ENCODE measurements at regions not wholly inside any gene's neighbourhood (a gene's known extent, or its start where the extent isn't known, plus 50 kb on each side); places are given as distances from the start of the nearest gene placed in this dataset.
"Not testable (repeated sequence)": the region's sequence is repeated elsewhere in the genome, so short reads cannot be mapped to it uniquely, and the experiment has no call there.

DNA sequence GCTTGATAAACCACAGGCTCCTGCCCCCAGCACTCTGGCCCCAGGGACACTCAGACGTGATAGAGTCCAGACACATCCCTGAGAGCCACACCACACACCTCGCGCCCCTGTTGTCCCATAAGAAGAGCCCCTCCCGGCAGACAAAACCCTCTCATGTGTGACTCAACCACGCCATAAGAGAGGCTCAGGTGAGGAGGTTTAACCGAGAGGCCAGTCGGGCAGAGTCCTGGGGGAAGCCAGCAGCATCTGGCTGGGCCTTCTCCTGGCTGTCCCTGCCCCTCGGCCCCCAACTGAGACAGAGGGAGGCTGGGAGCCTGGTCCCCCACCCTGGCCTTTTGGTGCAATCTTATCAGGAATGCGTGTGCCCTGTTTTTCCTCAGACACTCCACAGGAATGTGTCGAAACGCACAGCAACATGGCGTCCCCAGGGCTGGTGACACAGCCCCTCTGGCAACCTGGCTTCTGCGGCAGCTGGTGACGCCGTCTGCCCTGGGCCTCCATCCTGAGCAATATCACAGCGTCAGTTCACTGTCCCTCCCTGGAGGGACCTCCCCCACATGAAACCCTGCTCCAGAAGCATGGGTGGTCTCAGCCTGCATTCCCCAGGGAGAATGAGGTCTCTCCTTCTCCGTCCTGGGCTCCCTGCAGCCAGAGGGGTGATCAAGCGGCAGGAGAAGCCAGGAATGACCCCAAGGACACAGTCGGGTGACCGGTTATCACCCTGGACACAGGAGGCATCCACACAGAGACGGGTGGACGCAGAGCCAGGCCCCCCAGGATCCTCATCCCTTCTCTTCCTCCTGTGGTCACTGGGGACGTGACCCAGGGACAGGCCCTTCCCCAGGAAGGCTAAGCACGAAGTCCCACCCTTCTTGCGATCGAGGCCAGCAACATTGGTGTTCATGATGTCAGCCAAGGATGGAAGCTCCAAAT, 156.6 kb upstream of the AFDN start:
- FAIRE-seq = no peak
- intact Hi-C loops (cut with DNase I) = no loop called here
- peaks cover 0 to 3% (median under 1%) of the 10 kb centered on the region in 3 donors for H3K4me1 ChIP-seq
- DNase-seq = no peak
- TF ChIP-seq, protein P1, sequence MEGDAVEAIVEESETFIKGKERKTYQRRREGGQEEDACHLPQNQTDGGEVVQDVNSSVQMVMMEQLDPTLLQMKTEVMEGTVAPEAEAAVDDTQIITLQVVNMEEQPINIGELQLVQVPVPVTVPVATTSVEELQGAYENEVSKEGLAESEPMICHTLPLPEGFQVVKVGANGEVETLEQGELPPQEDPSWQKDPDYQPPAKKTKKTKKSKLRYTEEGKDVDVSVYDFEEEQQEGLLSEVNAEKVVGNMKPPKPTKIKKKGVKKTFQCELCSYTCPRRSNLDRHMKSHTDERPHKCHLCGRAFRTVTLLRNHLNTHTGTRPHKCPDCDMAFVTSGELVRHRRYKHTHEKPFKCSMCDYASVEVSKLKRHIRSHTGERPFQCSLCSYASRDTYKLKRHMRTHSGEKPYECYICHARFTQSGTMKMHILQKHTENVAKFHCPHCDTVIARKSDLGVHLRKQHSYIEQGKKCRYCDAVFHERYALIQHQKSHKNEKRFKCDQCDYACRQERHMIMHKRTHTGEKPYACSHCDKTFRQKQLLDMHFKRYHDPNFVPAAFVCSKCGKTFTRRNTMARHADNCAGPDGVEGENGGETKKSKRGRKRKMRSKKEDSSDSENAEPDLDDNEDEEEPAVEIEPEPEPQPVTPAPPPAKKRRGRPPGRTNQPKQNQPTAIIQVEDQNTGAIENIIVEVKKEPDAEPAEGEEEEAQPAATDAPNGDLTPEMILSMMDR (IDR thresholded peaks at IDR 0.05) = no peak
- no peak overlapping the region for H3K4me3 ChIP-seq
- 92 to 93% methylated on average over 26 of the region's 26 CpGs for WGBS, 2 donors
- no peaks in the 10 kb centered on the region for H3K27me3 ChIP-seq
- no peaks in the 10 kb centered on the region for H3K36me3 ChIP-seq
- no peaks in the 10 kb centered on the region for H3K9me3 ChIP-seq
- H3K27ac ChIP-seq = no peak overlapping the region
- ATAC-seq = no peak

DNA sequence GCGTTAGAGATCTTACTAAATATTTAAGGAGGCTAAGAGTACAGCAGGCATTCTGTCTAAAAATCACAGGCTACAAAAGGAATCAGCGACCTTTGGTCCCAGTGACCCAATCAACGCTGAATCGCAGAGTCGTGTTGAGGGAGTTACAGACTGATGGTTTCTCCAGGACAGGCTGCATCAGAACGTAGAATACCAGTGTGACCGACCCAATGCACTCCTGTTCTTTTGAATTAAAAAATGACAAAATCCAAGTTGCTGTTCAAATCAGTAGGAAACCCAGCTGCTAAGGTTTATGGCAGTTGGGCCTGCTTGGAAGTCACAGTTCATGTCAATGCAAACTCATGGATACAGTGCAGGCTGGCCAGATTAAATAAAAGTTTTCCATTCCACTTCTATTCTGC, 155.8 kb upstream of the AFDN start:
- WGBS, 2 donors = 95 to 96% methylated on average over 7 of the region's 7 CpGs
- FAIRE-seq = no peak

DNA sequence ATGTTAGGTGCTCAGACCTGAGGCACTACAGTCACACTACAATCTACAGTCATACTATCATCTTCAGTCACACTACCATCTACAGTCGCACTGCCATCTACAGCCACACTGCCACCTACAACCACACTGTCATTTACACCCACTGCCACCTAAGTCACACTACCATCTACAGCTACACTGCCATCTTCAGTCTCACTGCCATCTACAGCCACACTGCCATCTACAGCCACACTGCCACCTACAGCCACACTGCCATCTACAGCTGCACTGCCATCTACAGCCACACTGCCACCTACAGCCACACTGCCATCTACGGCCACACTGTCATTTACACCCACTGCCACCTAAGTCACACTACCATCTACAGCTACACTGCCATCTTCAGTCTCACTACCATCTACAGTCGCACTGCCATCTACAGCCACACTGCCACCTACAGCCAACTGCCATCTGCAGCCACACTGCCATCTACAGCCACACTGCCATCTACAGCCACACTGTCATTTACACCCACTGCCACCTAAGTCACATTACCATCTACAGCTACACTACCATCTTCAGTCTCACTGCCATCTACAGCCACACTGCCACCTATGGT, 155.2 kb upstream of the AFDN start:
- FAIRE-seq; H3K36me3 ChIP-seq; DNase-seq; intact Hi-C loops (cut with DNase I); H3K27me3 ChIP-seq; H3K9me3 ChIP-seq; ATAC-seq; H3K27ac ChIP-seq; H3K4me3 ChIP-seq: not testable (repeated sequence)
- H3K4me1 ChIP-seq = peaks cover 4 to 16% (median 11%) of the 10 kb centered on the region in 3 donors
- 93 to 95% methylated on average over 3 of the region's 3 CpGs for WGBS, 2 donors

More for the DNA sequence above, 155.8 kb upstream of the AFDN start:
- ATAC-seq = no peak
- no peaks in the 10 kb centered on the region for H3K36me3 ChIP-seq
- TF ChIP-seq, protein P1 (IDR thresholded peaks at IDR 0.05) = no peak
- no peak for DNase-seq
- H3K4me1 ChIP-seq = peaks cover 0 to 12% (median 8%) of the 10 kb centered on the region in 3 donors
- intact Hi-C loops (cut with DNase I) = no loop called here
- H3K27me3 ChIP-seq = no peaks in the 10 kb centered on the region
- no peaks in the 10 kb centered on the region for H3K9me3 ChIP-seq
- H3K27ac ChIP-seq = no peak overlapping the region
- no peak overlapping the region for H3K4me3 ChIP-seq

DNA sequence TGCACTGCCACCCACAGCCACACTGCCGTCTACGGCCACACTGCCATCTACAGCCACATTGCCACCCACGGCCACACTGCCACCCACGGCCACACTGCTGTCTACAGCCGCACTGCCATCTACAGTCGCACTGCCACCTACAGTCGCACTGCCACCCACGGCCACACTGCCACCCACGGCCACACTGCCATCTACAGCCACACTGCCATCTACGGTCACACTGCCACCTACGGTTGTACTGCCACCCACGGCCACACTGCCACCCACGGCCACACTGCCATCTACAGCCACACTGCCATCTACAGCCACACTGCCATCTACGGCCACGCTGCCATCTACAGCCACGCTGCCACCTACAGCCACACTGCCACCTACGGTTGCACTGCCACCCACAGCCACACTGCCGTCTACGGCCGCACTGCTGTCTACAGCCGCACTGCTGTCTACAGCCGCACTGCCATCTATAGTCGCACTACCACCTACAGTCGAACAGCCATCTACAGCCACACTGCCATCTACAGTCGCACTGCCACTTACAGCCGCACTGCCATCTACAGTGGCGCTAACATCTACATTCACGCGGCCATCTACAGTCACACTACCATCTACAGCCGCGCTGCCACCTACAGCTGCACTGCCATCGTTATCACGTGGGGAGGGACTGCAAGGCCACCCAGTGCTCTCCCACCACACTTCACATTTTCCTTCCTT, 154.6 kb upstream of the AFDN start:
- H3K9me3 ChIP-seq = no peaks in the 10 kb centered on the region
- H3K4me3 ChIP-seq = no peak overlapping the region
- no peaks in the 10 kb centered on the region for H3K27me3 ChIP-seq
- 93 to 98% methylated on average over 33 of the region's 33 CpGs for WGBS, 2 donors
- TF ChIP-seq, protein P1 (IDR thresholded peaks at IDR 0.05) = no peak
- no peak for DNase-seq
- no peak overlapping the region for H3K27ac ChIP-seq
- no peaks in the 10 kb centered on the region for H3K36me3 ChIP-seq
- intact Hi-C loops (cut with DNase I) = no loop called here
- FAIRE-seq = no peak
- ATAC-seq = no peak
- peaks cover 10 to 22% (median 16%) of the 10 kb centered on the region in 3 donors for H3K4me1 ChIP-seq

DNA sequence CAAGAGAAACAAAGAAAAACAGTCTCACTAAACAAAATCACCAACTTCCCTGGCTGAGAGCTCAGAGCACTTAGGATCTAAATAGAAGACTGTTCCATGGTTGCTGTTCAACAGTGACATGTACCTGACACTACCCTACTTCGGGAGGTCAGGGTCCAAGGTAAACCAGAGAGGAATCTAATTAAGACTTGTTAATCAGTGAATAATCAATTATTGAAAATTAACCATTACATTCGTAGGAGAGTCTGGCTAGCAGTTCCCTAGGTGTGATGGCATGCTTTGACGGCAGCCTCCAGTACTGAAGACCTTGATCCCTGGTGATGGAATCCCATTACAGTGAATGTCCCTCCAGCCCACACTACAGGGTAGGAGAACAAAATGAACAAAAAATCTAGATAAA, 154.0 kb upstream of the AFDN start:
- no peak for FAIRE-seq
- intact Hi-C loops (cut with DNase I) = no loop called here
- ATAC-seq = no peak
- H3K36me3 ChIP-seq = no peaks in the 10 kb centered on the region
- H3K27ac ChIP-seq = no peak overlapping the region
- DNase-seq = no peak
- no peaks in the 10 kb centered on the region for H3K27me3 ChIP-seq
- WGBS, 2 donors = 87 to 91% methylated on average over 3 of the region's 3 CpGs
- peaks cover 15 to 24% (median 22%) of the 10 kb centered on the region in 3 donors for H3K4me1 ChIP-seq
- H3K4me3 ChIP-seq = no peak overlapping the region
- TF ChIP-seq, protein P1 (IDR thresholded peaks at IDR 0.05) = no peak
- H3K9me3 ChIP-seq = no peaks in the 10 kb centered on the region
